Erythroblast (primary cell): ENCODE measurements at regions not wholly inside any gene's neighbourhood (a gene's known extent, or its start where the extent isn't known, plus 50 kb on each side); places are given as distances from the start of the nearest gene placed in this dataset.

Experiments used
- GATA1 ChIP-seq: IDR thresholded peaks from 2 replicates; pipeline ENCODE4 v1.6.1; 2011; ENCODE audit warnings: low read depth, mild to moderate bottlenecking, control low read depth, low read length, moderate library complexity
- POLR2A ChIP-seq: IDR thresholded peaks from 2 replicates; pipeline ENCODE4 v1.6.1; 2011; ENCODE audit warnings: mild to moderate bottlenecking, low read length

DNA sequence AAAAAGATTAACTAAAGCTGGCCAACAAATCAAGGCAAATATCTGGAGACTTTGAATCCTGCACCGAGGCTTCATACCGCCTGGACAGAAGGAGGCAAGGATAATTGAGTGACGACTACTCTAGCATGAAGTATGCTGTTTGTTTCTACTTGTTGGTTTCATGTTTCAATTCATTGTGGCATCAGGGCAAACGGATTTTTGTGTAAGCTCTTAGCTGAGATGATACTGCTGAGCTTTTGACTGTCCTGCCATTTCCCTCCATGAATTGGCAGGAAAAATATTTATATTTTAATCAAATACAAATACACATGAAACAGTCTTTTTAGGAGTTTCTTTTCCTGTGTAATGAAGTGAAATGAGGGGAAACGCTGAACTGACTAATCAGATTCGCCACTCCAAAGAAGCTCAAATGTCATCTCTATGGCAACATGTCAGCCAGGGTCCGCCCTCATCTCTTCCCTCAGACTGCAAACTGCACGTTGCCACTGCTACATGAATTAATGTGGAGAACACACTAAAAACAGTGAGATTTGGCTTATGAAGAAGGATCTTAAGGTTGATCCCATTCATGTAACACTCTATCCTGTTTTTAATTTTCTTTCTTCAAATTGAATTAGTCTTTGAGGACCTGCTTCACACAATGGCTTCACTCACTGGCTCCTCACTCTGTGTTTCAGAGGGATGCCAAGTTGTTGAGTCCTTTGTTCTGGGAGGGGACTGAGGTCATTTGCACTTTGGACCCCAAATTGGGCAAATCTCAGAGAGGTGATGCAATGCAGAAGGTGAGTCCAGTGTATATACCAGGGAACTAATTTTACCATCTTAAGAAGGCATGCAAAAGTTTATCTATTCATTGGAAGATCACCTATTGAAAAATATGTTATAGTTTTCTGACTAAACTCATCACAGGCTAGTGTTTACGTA lies 149.6 kb upstream of the MID1 start:
- TF ChIP-seq POLR2A (no peak), GATA1 (no peak)
